ENCODE measurements at regions not wholly inside any gene's neighbourhood (a gene's known extent, or its start where the extent isn't known, plus 50 kb on each side); places are given as distances from the start of the nearest gene placed in this dataset.

GRCh38 chr4:100070868-100071267, 119.4 kb downstream of the DDIT4L start:
- TF ChIP-seq CTCF (conservative IDR thresholded peaks at IDR 0.05; ENCODE audit: low read length) (no peak), EZH2phosphoT487 (IDR thresholded peaks at IDR 0.05; ENCODE audit: borderline replicate concordance, low read depth, low read length) (no peak)
